Esophagus squamous epithelium (tissue), 5 donors: ENCODE measurements at regions not wholly inside any gene's neighbourhood (a gene's known extent, or its start where the extent isn't known, plus 50 kb on each side); places are given as distances from the start of the nearest gene placed in this dataset.
"Not testable (repeated sequence)": the region's sequence is repeated elsewhere in the genome, so short reads cannot be mapped to it uniquely, and the experiment has no call there.

Experiments used
- DNase-seq: peaks from one replicate; lab custom pipeline; 2025; lab: John Stamatoyannopoulos, UW
- H3K27ac ChIP-seq, 4 donors: fragments of 200-600 bp; sonication (generic); one replicate each; pipeline ENCODE4 v1.5.1; 2016 to 2019; ENCODE audit warnings: mild to moderate bottlenecking in 1 of 4
- H3K27me3 ChIP-seq, 4 donors: fragments of 200-600 bp; sonication (generic); 1 replicate in 3 of 4; 2 replicates in 1 of 4; pipeline versions ENCODE4 v1.5.1 to v1.6.0; 2017 to 2021; ENCODE audit warnings: antibody characterized with exemption in 1 of 4
- H3K36me3 ChIP-seq, 3 donors: fragments of 200-600 bp; sonication (generic); one replicate each; pipeline ENCODE4 v1.5.1; 2016 to 2019
- H3K4me1 ChIP-seq, 3 donors: fragments of 200-600 bp; sonication (generic); one replicate each; pipeline ENCODE4 v1.5.1; 2017 to 2019
- H3K4me3 ChIP-seq, 4 donors: fragments of 200-600 bp; sonication (generic); 1 replicate in 3 of 4; 2 replicates in 1 of 4; pipeline ENCODE4 v1.5.1; 2016 to 2019; ENCODE audit warnings: mild to moderate bottlenecking in 2 of 4, moderate library complexity in 1 of 4
- H3K9me3 ChIP-seq, 3 donors: fragments of 200-600 bp; sonication (generic); one replicate each; pipeline ENCODE4 v1.5.1; 2016 to 2019
- POLR2A ChIP-seq, 4 donors: fragments of 450-650 bp; IDR thresholded peaks; one replicate each; pipeline ENCODE4 v1.6.1; 2017; ENCODE audit warnings: antibody characterized with exemption in 4 of 4, mild to moderate bottlenecking in 4 of 4, moderate library complexity in 3 of 4
- WGBS, 2 donors: methylation state at CpG; one replicate each; pipeline ENCODE4 v1.1.5; 2018; 5-methylcytosine and 5-hydroxymethylcytosine counted together
- intact Hi-C: fragments of 100-400 bp; cut with DNase I; formaldehyde crosslinking; loops from one replicate; pipeline ENCODE4 v1.15.0; 2022
- TF ChIP-seq, protein P1 (sequence below), 6 experiments: fragments of 450-650 bp in 4 of 6; fragments of 200-600 bp in 2 of 6; sonication (generic) in 2 of 6; IDR thresholded peaks; one replicate each; pipeline ENCODE4 v1.5.1; 2016 to 2019; ENCODE audit warnings: antibody characterized with exemption in 6 of 6, mild to moderate bottlenecking in 4 of 6, moderate library complexity in 4 of 6
- donor health status: DM: yes; HTN: yes; CAD: no.

GRCh38 chr18:49726675-49726963, 86.7 kb downstream of the ACAA2 start:
- H3K36me3 ChIP-seq, result no peaks in the 10 kb centered on the region
- H3K9me3 ChIP-seq, result no peaks in the 10 kb centered on the region
- peaks cover 0 to 22% (median 0%) of the 10 kb centered on the region in 3 donors for H3K4me1 ChIP-seq
- no peak overlapping the region for H3K4me3 ChIP-seq
- 70 to 75% methylated on average over 1 of the region's 1 CpG for WGBS, 2 donors
- TF ChIP-seq, protein P1, sequence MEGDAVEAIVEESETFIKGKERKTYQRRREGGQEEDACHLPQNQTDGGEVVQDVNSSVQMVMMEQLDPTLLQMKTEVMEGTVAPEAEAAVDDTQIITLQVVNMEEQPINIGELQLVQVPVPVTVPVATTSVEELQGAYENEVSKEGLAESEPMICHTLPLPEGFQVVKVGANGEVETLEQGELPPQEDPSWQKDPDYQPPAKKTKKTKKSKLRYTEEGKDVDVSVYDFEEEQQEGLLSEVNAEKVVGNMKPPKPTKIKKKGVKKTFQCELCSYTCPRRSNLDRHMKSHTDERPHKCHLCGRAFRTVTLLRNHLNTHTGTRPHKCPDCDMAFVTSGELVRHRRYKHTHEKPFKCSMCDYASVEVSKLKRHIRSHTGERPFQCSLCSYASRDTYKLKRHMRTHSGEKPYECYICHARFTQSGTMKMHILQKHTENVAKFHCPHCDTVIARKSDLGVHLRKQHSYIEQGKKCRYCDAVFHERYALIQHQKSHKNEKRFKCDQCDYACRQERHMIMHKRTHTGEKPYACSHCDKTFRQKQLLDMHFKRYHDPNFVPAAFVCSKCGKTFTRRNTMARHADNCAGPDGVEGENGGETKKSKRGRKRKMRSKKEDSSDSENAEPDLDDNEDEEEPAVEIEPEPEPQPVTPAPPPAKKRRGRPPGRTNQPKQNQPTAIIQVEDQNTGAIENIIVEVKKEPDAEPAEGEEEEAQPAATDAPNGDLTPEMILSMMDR (IDR thresholded peaks at IDR 0.05), result no peak
- no peak for TF ChIP-seq POLR2A (IDR thresholded peaks at IDR 0.05)
- intact Hi-C loops, result no loop called here
- peak overlapping the region in 1 of 4 donors; percentile 5 for H3K27ac ChIP-seq
- peaks cover 0 to 4% (median 0%) of the 10 kb centered on the region in 4 donors for H3K27me3 ChIP-seq
- DNase-seq, result no peak

DNA sequence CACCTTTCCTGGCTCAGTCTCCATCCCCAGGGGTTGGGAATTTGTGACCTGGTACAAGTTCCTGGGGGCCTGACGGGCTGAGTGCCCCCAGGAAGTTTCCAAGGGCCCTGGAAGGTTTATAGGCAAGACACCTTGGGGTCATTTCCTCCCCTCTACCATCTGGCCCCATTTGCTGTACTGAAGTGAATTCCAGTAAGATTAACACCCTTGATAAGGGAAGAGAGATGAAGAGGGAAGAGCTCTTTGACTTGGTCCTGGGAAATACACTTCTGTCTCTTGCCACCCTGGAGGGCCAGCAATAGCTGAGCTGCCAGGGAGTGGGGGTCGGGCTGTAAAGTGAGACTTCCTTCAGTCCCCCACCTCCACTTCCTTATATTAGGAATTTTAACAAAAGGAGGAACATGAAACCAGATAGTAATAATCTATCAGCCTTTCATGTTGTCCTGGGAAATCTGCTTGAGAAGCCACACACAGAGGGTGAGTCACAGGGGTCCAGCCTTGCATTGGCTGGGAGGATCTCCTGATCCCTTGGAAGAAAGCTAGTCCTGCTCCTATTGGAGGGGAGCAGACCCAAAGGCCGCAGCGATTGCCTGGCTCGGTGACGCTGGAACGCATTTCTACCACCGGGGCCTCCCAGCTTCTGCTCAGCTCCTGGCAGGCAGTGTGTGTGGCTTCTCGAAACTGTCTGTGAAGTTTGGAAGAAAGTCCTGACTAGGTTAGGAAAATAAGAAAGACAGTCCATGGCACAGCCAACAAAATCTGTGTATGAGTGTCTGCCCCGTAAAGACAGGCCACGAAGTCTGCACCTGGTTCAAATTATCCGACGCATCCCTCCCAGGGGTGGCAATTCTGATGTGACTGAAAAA, 87.3 kb downstream of the ACAA2 start:
- no peaks in the 10 kb centered on the region for H3K36me3 ChIP-seq
- peaks cover 0 to 19% (median 0%) of the 10 kb centered on the region in 3 donors for H3K4me1 ChIP-seq
- H3K4me3 ChIP-seq, result no peak overlapping the region
- no peaks in the 10 kb centered on the region for H3K9me3 ChIP-seq
- intact Hi-C loops, result no loop called here
- H3K27me3 ChIP-seq, result peaks cover 0 to 4% (median 0%) of the 10 kb centered on the region in 4 donors
- no peak for TF ChIP-seq POLR2A (IDR thresholded peaks at IDR 0.05)
- TF ChIP-seq, protein P1 (IDR thresholded peaks at IDR 0.05), result no peak
- peak overlapping the region in 2 of 4 donors; percentile 5 for H3K27ac ChIP-seq
- WGBS, 2 donors, result 61 to 74% methylated on average over 10 to 11 of the region's 13 CpGs
- no peak for DNase-seq

GRCh38 chr18:49723648-49724180, 89.6 kb downstream of the ACAA2 start:
- no peaks in the 10 kb centered on the region for H3K36me3 ChIP-seq
- DNase-seq, result no peak
- 26 to 38% methylated on average over 8 to 13 of the region's 13 CpGs for WGBS, 2 donors
- peak overlapping the region in 1 of 4 donors; percentile 8 for H3K4me3 ChIP-seq
- H3K27me3 ChIP-seq, result peaks cover 0 to 4% (median 0%) of the 10 kb centered on the region in 4 donors
- H3K27ac ChIP-seq, result no peak overlapping the region
- no peak for TF ChIP-seq POLR2A (IDR thresholded peaks at IDR 0.05)
- TF ChIP-seq, protein P1 (IDR thresholded peaks at IDR 0.05), result no peak
- intact Hi-C loops, result no loop called here
- H3K9me3 ChIP-seq, result no peaks in the 10 kb centered on the region
- H3K4me1 ChIP-seq, result peaks cover 0 to 7% (median 0%) of the 10 kb centered on the region in 3 donors

DNA sequence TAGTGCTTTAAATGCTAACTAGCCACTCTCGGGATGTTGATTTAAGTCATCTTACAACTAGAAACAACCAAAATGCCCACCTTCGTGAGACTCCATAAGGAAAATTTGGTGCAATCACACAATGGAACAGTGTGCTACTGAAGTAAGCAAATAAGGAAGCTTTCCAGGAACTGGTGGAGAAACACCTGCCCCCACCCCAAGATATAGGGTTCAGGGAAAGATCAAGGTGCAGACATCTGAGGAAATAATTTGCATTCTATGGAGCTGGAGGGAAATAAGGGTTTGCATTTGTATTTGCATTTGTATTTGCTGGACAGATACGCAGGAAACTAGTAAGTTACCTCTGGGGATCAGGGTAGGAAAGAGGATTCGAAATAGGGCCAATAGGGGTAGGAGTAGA, 90.9 kb downstream of the ACAA2 start:
- Histone ChIP-seq H3K27me3 (peaks cover 0 to 4% (median 0%) of the 10 kb centered on the region in 4 donors), H3K27ac (no peak overlapping the region), H3K4me1 (peaks cover 0 to 7% (median 0%) of the 10 kb centered on the region in 3 donors), H3K36me3 (no peaks in the 10 kb centered on the region), H3K4me3 (no peak overlapping the region), H3K9me3 (no peaks in the 10 kb centered on the region)
- TF ChIP-seq, protein P1 (IDR thresholded peaks at IDR 0.05), result no peak
- TF ChIP-seq POLR2A (IDR thresholded peaks at IDR 0.05), result no peak
- no peak for DNase-seq
- WGBS, 2 donors, result 59 to 68% methylated on average over 4 of the region's 4 CpGs
- intact Hi-C loops, result no loop called here

- Histone ChIP-seq H3K36me3 (no peaks in the 10 kb centered on the region), H3K27me3 (peaks cover 0 to 4% (median 0%) of the 10 kb centered on the region in 4 donors), H3K27ac (no peak overlapping the region), H3K9me3 (no peaks in the 10 kb centered on the region), H3K4me3 (no peak overlapping the region), H3K4me1 (peaks cover 0 to 7% (median 0%) of the 10 kb centered on the region in 3 donors)
- intact Hi-C loops, result no loop called here
- TF ChIP-seq, protein P1 (IDR thresholded peaks at IDR 0.05), result no peak
- TF ChIP-seq POLR2A (IDR thresholded peaks at IDR 0.05), result no peak
- no peak for DNase-seq
- 65 to 78% methylated on average over 3 of the region's 3 CpGs for WGBS, 2 donors
Observed at GRCh38 chr18:49721981-49722380, 91.4 kb downstream of the ACAA2 start.

- 83 to 85% methylated on average over 3 of the region's 3 CpGs for WGBS, 2 donors
- DNase-seq, H3K4me1 ChIP-seq, H3K36me3 ChIP-seq, H3K4me3 ChIP-seq, H3K27ac ChIP-seq, H3K9me3 ChIP-seq, intact Hi-C loops: not testable (repeated sequence)
- peaks cover 0 to 13% (median 0%) of the 10 kb centered on the region in 4 donors for H3K27me3 ChIP-seq
Observed at GRCh38 chr18:49720944-49721343, 92.4 kb downstream of the ACAA2 start.
